ENCODE measurements at regions not wholly inside any gene's neighbourhood (a gene's known extent, or its start where the extent isn't known, plus 50 kb on each side); places are given as distances from the start of the nearest gene placed in this dataset.

DNA sequence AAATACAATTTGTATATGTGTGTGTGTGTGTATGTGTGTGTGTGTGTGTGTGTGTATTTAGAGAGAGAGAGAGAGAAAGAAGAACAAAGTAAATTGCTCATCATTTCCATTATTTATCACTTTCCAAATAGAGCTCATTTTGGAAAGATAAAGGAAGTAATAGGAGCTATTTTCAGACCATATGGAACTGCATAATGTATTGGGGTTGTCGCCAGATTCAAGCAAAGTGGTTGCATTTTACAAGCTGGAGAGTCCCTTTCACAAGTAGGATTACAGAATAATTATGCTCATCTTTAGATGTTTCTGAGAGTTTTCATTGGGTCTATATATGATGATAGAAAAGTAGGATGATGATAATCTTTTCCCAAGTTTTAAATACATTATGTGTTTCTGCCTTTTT is 842.7 kb upstream of the SLC10A2 start:
- Histone ChIP-seq H3K36me3 (ENCODE audit: control insufficient read depth in 3 of 3, insufficient read depth in 2 of 3, low read depth in 1 of 3, low read length in 3 of 3) (no peaks in the 10 kb centered on the region), H3K4me1 (ENCODE audit: control insufficient read depth in 3 of 3, insufficient read depth in 2 of 3, low read depth in 1 of 3, low read length in 2 of 3) (no peaks in the 10 kb centered on the region), H3K4me3 (ENCODE audit: low read depth in 1 of 3, low read length in 3 of 3) (no peak overlapping the region), H3K9me3 (ENCODE audit: control insufficient read depth in 2 of 2, insufficient read depth in 1 of 2, low read depth in 1 of 2, low read length in 1 of 2) (no peaks in the 10 kb centered on the region), H3K27ac (ENCODE audit: low read depth in 1 of 3, low read length in 2 of 3) (no peak overlapping the region), H3K27me3 (ENCODE audit: control insufficient read depth in 3 of 3, insufficient read depth in 3 of 3, low read length in 3 of 3) (no peaks in the 10 kb centered on the region)
- DNase-seq, result no peak
- no peak for FAIRE-seq
- WGBS, 3 donors, result 66 to 97% (median 81%) methylated on average over 1 of the region's 1 CpG

DNA sequence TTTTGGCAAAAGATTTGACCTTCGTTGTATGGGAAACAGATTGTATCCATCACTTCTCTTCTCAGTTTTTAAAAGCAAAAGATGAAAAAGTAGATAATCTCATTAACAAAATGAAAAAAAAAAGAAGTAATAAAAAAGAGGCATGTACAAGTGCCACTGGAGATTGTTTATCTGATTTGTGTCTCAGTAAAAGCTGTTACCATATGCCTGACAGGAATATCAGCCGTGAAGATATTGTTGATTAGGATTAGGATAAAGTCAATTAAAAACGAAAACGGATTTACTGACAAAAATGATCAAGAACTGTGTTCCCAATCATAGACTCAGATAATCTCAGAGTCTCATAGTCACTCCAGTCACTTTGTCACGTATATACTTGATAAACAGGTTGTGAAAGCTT is 842.1 kb upstream of the SLC10A2 start:
- Histone ChIP-seq H3K27ac (ENCODE audit: low read depth in 1 of 3, low read length in 2 of 3) (no peak overlapping the region), H3K36me3 (ENCODE audit: control insufficient read depth in 3 of 3, insufficient read depth in 2 of 3, low read depth in 1 of 3, low read length in 3 of 3) (no peaks in the 10 kb centered on the region), H3K4me1 (ENCODE audit: control insufficient read depth in 3 of 3, insufficient read depth in 2 of 3, low read depth in 1 of 3, low read length in 2 of 3) (no peaks in the 10 kb centered on the region), H3K4me3 (ENCODE audit: low read depth in 1 of 3, low read length in 3 of 3) (no peak overlapping the region), H3K9me3 (ENCODE audit: control insufficient read depth in 2 of 2, insufficient read depth in 1 of 2, low read depth in 1 of 2, low read length in 1 of 2) (no peaks in the 10 kb centered on the region), H3K27me3 (ENCODE audit: control insufficient read depth in 3 of 3, insufficient read depth in 3 of 3, low read length in 3 of 3) (no peaks in the 10 kb centered on the region)
- FAIRE-seq (no peak), DNase-seq (no peak)
- 69 to 72% (median 69%) methylated on average over 5 of the region's 5 CpGs for WGBS, 3 donors

DNA sequence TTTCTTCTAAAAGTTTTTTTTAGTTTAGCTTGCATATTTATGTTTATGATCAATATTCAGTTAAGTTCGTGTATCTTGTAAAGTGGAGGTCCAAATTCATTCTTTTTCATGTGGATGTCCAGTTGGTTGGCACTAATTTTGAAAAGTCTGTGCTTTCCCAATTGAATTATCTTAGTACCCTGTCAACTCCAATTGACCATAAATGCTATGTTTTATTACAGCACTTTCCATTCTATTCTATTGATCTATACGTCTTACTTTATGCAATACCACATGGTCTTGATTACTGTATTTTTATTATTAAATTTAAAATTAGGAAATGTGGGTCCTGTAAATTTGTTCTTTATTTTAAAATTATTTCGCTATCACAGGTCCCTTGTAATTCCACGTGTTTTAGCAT is 837.6 kb upstream of the SLC10A2 start:
- H3K36me3 ChIP-seq (ENCODE audit: control insufficient read depth in 3 of 3, insufficient read depth in 2 of 3, low read depth in 1 of 3, low read length in 3 of 3), result no peaks in the 10 kb centered on the region
- DNase-seq, result no peak
- no peaks in the 10 kb centered on the region for H3K4me1 ChIP-seq (ENCODE audit: control insufficient read depth in 3 of 3, insufficient read depth in 2 of 3, low read depth in 1 of 3, low read length in 2 of 3)
- WGBS, 3 donors, result 68 to 80% (median 77%) methylated on average over 4 of the region's 4 CpGs
- no peak for FAIRE-seq
- H3K9me3 ChIP-seq (ENCODE audit: control insufficient read depth in 2 of 2, insufficient read depth in 1 of 2, low read depth in 1 of 2, low read length in 1 of 2), result no peaks in the 10 kb centered on the region
- H3K27ac ChIP-seq (ENCODE audit: low read depth in 1 of 3, low read length in 2 of 3), result no peak overlapping the region
- no peak overlapping the region for H3K4me3 ChIP-seq (ENCODE audit: low read depth in 1 of 3, low read length in 3 of 3)
- H3K27me3 ChIP-seq (ENCODE audit: control insufficient read depth in 3 of 3, insufficient read depth in 3 of 3, low read length in 3 of 3), result no peaks in the 10 kb centered on the region

DNA sequence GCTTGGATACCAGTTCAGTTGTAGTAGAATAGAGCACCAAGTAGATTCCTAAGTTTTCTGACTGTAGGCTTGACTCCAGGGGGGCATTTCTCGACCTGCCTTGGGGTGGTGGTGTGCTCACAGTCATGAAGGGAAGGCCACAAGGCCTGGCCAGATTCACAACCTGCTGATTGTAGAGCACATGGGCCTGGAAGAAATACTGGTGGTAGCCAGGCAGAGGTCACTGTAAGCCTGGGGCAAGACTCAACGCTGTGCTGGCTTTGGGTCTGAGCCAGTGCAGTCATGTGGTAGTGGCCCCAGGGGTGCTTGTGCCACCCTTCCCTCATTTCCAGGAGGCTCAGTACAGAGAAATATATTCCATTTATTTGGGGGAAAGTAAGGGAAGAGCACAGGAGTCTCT is 832.3 kb upstream of the SLC10A2 start:
- DNase-seq (no peak), FAIRE-seq (no peak)
- no peaks in the 10 kb centered on the region for H3K36me3 ChIP-seq (ENCODE audit: control insufficient read depth in 3 of 3, insufficient read depth in 2 of 3, low read depth in 1 of 3, low read length in 3 of 3)
- 38 to 74% (median 63%) methylated on average over 2 of the region's 2 CpGs for WGBS, 3 donors
- H3K27ac ChIP-seq (ENCODE audit: low read depth in 1 of 3, low read length in 2 of 3), result no peak overlapping the region
- H3K9me3 ChIP-seq (ENCODE audit: control insufficient read depth in 2 of 2, insufficient read depth in 1 of 2, low read depth in 1 of 2, low read length in 1 of 2), result no peaks in the 10 kb centered on the region
- H3K27me3 ChIP-seq (ENCODE audit: control insufficient read depth in 3 of 3, insufficient read depth in 3 of 3, low read length in 3 of 3), result no peaks in the 10 kb centered on the region
- no peaks in the 10 kb centered on the region for H3K4me1 ChIP-seq (ENCODE audit: control insufficient read depth in 3 of 3, insufficient read depth in 2 of 3, low read depth in 1 of 3, low read length in 2 of 3)
- no peak overlapping the region for H3K4me3 ChIP-seq (ENCODE audit: low read depth in 1 of 3, low read length in 3 of 3)

DNA sequence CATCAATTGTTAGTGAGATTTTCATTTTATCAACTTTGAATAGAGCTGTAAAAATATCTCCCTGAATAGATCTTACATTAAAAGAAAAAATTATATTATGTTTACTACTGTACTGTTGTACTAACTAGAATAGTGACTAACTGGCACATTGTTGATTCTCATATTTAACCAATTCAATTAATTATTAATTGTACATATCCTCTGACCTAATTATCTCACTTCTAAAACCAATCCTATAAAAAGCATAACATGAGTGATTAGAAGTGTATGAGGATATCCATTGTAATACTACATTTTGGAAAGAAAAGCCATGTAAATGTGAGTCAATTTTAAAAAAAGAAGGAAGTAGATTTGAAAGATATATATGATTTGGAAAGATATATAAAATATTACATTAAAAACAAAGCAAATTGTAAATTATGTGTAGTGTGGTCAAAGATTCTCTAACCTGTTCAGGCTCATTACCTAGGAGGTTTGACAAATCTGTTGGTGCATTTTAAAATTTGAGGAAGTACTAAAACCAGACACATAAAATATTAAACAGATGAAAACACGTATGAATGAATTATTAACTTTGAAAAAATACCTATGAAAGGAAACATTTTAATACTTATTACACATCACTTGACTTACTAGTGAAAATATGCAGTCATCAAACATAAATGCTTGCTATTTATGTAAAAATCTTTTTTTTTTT is 829.8 kb upstream of the SLC10A2 start:
- H3K27ac ChIP-seq (ENCODE audit: low read depth in 1 of 3, low read length in 2 of 3), result no peak overlapping the region
- H3K4me1 ChIP-seq (ENCODE audit: control insufficient read depth in 3 of 3, insufficient read depth in 2 of 3, low read depth in 1 of 3, low read length in 2 of 3), result no peaks in the 10 kb centered on the region
- DNase-seq, result no peak
- H3K27me3 ChIP-seq (ENCODE audit: control insufficient read depth in 3 of 3, insufficient read depth in 3 of 3, low read length in 3 of 3), result no peaks in the 10 kb centered on the region
- no peak overlapping the region for H3K4me3 ChIP-seq (ENCODE audit: low read depth in 1 of 3, low read length in 3 of 3)
- no peak for FAIRE-seq
- 45 to 74% (median 56%) methylated on average over 1 of the region's 1 CpG for WGBS, 3 donors
- no peaks in the 10 kb centered on the region for H3K9me3 ChIP-seq (ENCODE audit: control insufficient read depth in 2 of 2, insufficient read depth in 1 of 2, low read depth in 1 of 2, low read length in 1 of 2)
- no peaks in the 10 kb centered on the region for H3K36me3 ChIP-seq (ENCODE audit: control insufficient read depth in 3 of 3, insufficient read depth in 2 of 3, low read depth in 1 of 3, low read length in 3 of 3)

DNA sequence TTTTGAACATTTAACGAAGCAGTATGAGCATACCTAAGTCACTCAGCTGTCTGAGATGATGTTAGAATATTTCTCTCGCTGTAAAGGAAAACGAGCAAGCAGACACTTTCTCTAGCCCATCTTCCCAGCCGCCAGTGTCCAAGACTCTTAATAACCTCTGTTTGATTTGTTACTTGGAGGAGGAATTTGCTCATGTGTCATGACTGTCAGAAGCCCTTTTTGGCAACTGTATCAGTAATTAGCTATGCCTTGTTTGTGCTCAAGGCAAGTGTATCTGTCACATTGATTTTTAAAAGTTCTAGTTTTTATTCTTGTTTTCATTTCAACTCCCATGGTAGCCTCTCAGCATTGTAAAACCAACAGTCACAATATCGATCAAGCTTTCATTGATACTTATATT is 828.4 kb upstream of the SLC10A2 start:
- Histone ChIP-seq H3K9me3 (ENCODE audit: control insufficient read depth in 2 of 2, insufficient read depth in 1 of 2, low read depth in 1 of 2, low read length in 1 of 2) (no peaks in the 10 kb centered on the region), H3K27me3 (ENCODE audit: control insufficient read depth in 3 of 3, insufficient read depth in 3 of 3, low read length in 3 of 3) (no peaks in the 10 kb centered on the region), H3K27ac (ENCODE audit: low read depth in 1 of 3, low read length in 2 of 3) (no peak overlapping the region), H3K36me3 (ENCODE audit: control insufficient read depth in 3 of 3, insufficient read depth in 2 of 3, low read depth in 1 of 3, low read length in 3 of 3) (no peaks in the 10 kb centered on the region), H3K4me3 (ENCODE audit: low read depth in 1 of 3, low read length in 3 of 3) (no peak overlapping the region), H3K4me1 (ENCODE audit: control insufficient read depth in 3 of 3, insufficient read depth in 2 of 3, low read depth in 1 of 3, low read length in 2 of 3) (no peaks in the 10 kb centered on the region)
- 77 to 83% (median 83%) methylated on average over 5 of the region's 5 CpGs for WGBS, 3 donors
- no peak for FAIRE-seq
- DNase-seq, result no peak

DNA sequence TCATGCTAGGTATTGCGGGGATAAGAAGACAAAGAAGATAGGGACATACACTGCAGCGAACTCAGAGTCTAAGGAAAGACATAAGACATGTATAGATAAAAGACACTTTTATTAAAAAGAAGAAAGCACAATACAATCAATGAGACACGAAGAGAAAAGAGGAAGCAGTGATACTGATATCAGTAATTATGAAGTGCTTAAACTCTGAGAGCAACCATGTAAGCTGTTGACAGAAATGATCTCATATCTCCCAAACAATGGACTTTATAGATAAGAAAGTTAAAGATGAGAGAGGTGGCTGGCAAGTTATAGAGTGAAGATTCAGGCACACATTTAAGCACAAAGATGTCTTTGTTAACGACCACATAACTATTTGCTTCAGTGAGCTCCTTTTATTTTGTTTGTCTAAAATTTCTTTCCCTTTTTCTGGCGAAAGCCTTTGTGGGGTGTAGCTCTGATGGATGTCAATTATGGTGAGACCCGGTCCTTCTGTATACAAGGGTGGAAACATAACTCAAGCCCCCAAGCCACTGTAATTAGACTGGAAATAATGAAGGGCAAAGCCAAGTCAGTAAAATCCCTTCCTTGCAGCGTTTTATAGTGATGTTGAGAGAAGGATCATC is 818.0 kb upstream of the SLC10A2 start:
- Histone ChIP-seq H3K27ac (ENCODE audit: low read depth in 1 of 3, low read length in 2 of 3) (no peak overlapping the region), H3K4me1 (ENCODE audit: control insufficient read depth in 3 of 3, insufficient read depth in 2 of 3, low read depth in 1 of 3, low read length in 2 of 3) (no peaks in the 10 kb centered on the region), H3K9me3 (ENCODE audit: control insufficient read depth in 2 of 2, insufficient read depth in 1 of 2, low read depth in 1 of 2, low read length in 1 of 2) (no peaks in the 10 kb centered on the region), H3K27me3 (ENCODE audit: control insufficient read depth in 3 of 3, insufficient read depth in 3 of 3, low read length in 3 of 3) (no peaks in the 10 kb centered on the region), H3K36me3 (ENCODE audit: control insufficient read depth in 3 of 3, insufficient read depth in 2 of 3, low read depth in 1 of 3, low read length in 3 of 3) (no peaks in the 10 kb centered on the region), H3K4me3 (ENCODE audit: low read depth in 1 of 3, low read length in 3 of 3) (no peak overlapping the region)
- FAIRE-seq (no peak), DNase-seq (no peak)
- 45 to 64% (median 54%) methylated on average over 7 of the region's 7 CpGs for WGBS, 3 donors

DNA sequence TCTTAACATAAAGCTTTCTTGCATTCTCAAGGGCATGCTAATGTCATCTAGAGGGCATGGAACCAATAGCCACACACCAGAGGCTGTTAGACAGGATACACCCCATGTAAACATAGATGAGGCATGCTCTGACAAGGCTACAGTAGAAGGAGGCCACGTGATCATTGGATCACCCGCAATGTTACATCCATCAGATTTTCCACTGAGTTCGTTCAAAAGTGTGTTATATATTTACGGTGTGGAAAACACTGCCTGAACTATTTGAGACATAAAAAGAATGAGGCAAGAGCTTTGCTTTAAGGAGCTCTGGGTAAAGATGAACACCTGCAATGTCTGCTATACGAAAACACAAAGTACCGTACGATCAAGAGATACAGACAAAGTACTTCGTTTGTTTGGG is 817.5 kb upstream of the SLC10A2 start:
- no peaks in the 10 kb centered on the region for H3K27me3 ChIP-seq (ENCODE audit: control insufficient read depth in 3 of 3, insufficient read depth in 3 of 3, low read length in 3 of 3)
- no peak for FAIRE-seq

DNA sequence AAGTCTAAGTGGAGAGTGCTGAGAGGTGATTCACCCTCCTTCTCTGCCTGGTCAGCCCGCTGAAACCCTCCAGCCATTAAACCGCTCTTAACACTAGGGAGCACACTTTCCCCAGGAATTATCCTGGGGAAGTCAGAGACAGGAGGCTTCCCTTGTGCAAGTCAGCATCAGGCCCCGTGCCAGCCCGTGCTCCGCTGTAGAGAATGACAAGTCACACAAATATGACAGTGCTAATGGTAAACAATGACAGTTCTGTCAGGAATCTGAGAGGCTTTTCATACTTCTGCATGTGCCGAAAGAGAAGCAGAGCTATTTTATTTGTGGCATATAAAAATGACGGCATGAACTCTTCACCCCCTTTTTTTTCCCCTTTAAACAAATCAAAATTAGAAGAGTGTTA is 816.9 kb upstream of the SLC10A2 start:
- Histone ChIP-seq H3K4me1 (ENCODE audit: control insufficient read depth in 3 of 3, insufficient read depth in 2 of 3, low read depth in 1 of 3, low read length in 2 of 3) (no peaks in the 10 kb centered on the region), H3K4me3 (ENCODE audit: low read depth in 1 of 3, low read length in 3 of 3) (no peak overlapping the region), H3K9me3 (ENCODE audit: control insufficient read depth in 2 of 2, insufficient read depth in 1 of 2, low read depth in 1 of 2, low read length in 1 of 2) (no peaks in the 10 kb centered on the region), H3K27ac (ENCODE audit: low read depth in 1 of 3, low read length in 2 of 3) (no peak overlapping the region), H3K27me3 (ENCODE audit: control insufficient read depth in 3 of 3, insufficient read depth in 3 of 3, low read length in 3 of 3) (no peaks in the 10 kb centered on the region), H3K36me3 (ENCODE audit: control insufficient read depth in 3 of 3, insufficient read depth in 2 of 3, low read depth in 1 of 3, low read length in 3 of 3) (no peaks in the 10 kb centered on the region)
- FAIRE-seq, result no peak
- 2 to 9% (median 8%) methylated on average over 7 of the region's 7 CpGs for WGBS, 3 donors
- DNase-seq, result peak; percentile 34 to 69

More for the DNA sequence above, 817.5 kb upstream of the SLC10A2 start:
- H3K36me3 ChIP-seq (ENCODE audit: control insufficient read depth in 3 of 3, insufficient read depth in 2 of 3, low read depth in 1 of 3, low read length in 3 of 3), result no peaks in the 10 kb centered on the region
- no peak overlapping the region for H3K27ac ChIP-seq (ENCODE audit: low read depth in 1 of 3, low read length in 2 of 3)
- no peaks in the 10 kb centered on the region for H3K4me1 ChIP-seq (ENCODE audit: control insufficient read depth in 3 of 3, insufficient read depth in 2 of 3, low read depth in 1 of 3, low read length in 2 of 3)
- H3K9me3 ChIP-seq (ENCODE audit: control insufficient read depth in 2 of 2, insufficient read depth in 1 of 2, low read depth in 1 of 2, low read length in 1 of 2), result no peaks in the 10 kb centered on the region
- H3K4me3 ChIP-seq (ENCODE audit: low read depth in 1 of 3, low read length in 3 of 3), result no peak overlapping the region
- no peak for DNase-seq
- 74 to 80% (median 79%) methylated on average over 8 of the region's 8 CpGs for WGBS, 3 donors
